ENCODE measurements at regions not wholly inside any gene's neighbourhood (a gene's known extent, or its start where the extent isn't known, plus 50 kb on each side); places are given as distances from the start of the nearest gene placed in this dataset.
"Not testable (repeated sequence)": the region's sequence is repeated elsewhere in the genome, so short reads cannot be mapped to it uniquely, and the experiment has no call there.

- no peak for DNase-seq
Observed at GRCh38 chr15:93413745-93414144, 324.7 kb upstream of the RGMA start.

GRCh38 chr15:93399121-93399520, 310.1 kb upstream of the RGMA start:
- no peak for DNase-seq

GRCh38 chr15:93389211-93389610, 300.2 kb upstream of the RGMA start:
- no peak for DNase-seq

- no peak for DNase-seq
Observed at GRCh38 chr15:93384886-93385285, 295.9 kb upstream of the RGMA start.

- peak; percentile 33 to 72 for DNase-seq
Observed at GRCh38 chr15:93382200-93382820, 293.3 kb upstream of the RGMA start.

GRCh38 chr15:93378558-93378957, 289.5 kb upstream of the RGMA start:
- DNase-seq, result no peak

- DNase-seq, result no peak
Observed at GRCh38 chr15:93372865-93373223, 283.8 kb upstream of the RGMA start.

GRCh38 chr15:93372208-93372864, 283.3 kb upstream of the RGMA start:
- no peak for DNase-seq

- DNase-seq, result no peak
Observed at GRCh38 chr15:93366387-93367100, 277.5 kb upstream of the RGMA start.

GRCh38 chr15:93362821-93363220, 273.8 kb upstream of the RGMA start:
- DNase-seq, result no peak

- DNase-seq, result no peak
Observed at GRCh38 chr15:93362203-93362602, 273.2 kb upstream of the RGMA start.

GRCh38 chr15:93361703-93362102, 272.7 kb upstream of the RGMA start:
- DNase-seq, result no peak

GRCh38 chr15:93360976-93361375, 272.0 kb upstream of the RGMA start:
- no peak for DNase-seq

- DNase-seq, result no peak
Observed at GRCh38 chr15:93360318-93360717, 271.3 kb upstream of the RGMA start.

- DNase-seq, result no peak
Observed at GRCh38 chr15:93359425-93360131, 270.6 kb upstream of the RGMA start.

GRCh38 chr15:93359060-93359408, 270.0 kb upstream of the RGMA start:
- DNase-seq, result no peak

- DNase-seq, result no peak
Observed at GRCh38 chr15:93358166-93359059, 269.4 kb upstream of the RGMA start.

GRCh38 chr15:93348711-93349545, 259.9 kb upstream of the RGMA start:
- DNase-seq, result no peak

GRCh38 chr15:93347986-93348385, 259.0 kb upstream of the RGMA start:
- no peak for DNase-seq

- DNase-seq, result no peak
Observed at GRCh38 chr15:93345981-93346380, 257.0 kb upstream of the RGMA start.

GRCh38 chr15:93343402-93343801, 254.4 kb upstream of the RGMA start:
- not testable (repeated sequence) for DNase-seq

- DNase-seq, result no peak
Observed at GRCh38 chr15:93341164-93341563, 252.2 kb upstream of the RGMA start.
